NCI-H748 (cell line): ENCODE measurements at regions not wholly inside any gene's neighbourhood (a gene's known extent, or its start where the extent isn't known, plus 50 kb on each side); places are given as distances from the start of the nearest gene placed in this dataset.
A peak's percentile ranks its signal among the peaks of the same experiment; 100 is the strongest.

ENCODE experiments used
- DNase-seq: peaks from one replicate; lab custom pipeline; 2025; ENCODE audit not compliant: unreplicated experiment; lab: John Stamatoyannopoulos, UW

GRCh38 chr16:8519179-8519578 is 71.1 kb downstream of the TMEM114 start:
- peak; percentile 42 for DNase-seq

- no peak for DNase-seq
Observed at GRCh38 chr16:8517280-8517679, 73.0 kb downstream of the TMEM114 start.

DNA sequence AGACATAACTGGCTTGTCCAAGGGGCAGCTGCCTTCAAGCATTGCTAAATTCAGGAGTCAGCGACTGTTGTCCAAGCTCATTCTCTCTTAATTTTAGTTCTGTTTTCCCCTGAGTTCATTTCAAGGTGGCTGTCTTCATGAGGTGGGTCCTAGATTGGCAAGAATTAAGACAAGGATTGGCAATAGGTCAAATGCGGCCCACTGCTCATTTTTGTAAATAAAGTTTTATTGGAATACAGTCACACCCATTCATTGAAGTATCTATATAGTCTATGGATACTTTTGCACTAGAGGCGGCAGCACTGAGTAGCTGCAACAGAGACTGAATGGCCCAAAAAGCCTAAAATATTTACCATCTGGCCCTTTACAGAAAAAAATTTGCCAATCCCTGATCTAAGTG is 73.8 kb downstream of the TMEM114 start:
- no peak for DNase-seq

GRCh38 chr16:8512941-8513624 is 77.2 kb downstream of the TMEM114 start:
- no peak for DNase-seq

GRCh38 chr16:8511464-8511863 is 78.8 kb downstream of the TMEM114 start:
- no peak for DNase-seq

DNA sequence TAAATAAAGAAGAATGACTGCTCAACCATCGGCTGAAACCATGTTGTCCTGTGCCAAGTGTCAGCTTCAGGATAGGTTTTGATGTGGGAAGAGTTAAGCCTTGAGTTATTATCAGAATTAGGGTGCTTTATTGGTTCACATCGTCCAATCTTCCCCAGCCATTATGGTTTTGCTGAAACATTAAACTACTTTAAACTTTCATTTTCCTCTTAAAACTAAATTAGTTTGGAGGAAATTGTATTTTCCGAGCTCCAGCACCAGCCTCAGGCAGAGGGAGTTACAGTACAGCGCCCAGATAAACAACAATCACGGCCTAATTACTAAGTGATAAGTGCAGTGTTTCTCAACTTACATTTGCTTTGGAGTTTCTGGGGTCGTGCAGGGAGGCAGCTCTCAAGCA is 80.2 kb downstream of the TMEM114 start:
- DNase-seq: peak; percentile 4

DNA sequence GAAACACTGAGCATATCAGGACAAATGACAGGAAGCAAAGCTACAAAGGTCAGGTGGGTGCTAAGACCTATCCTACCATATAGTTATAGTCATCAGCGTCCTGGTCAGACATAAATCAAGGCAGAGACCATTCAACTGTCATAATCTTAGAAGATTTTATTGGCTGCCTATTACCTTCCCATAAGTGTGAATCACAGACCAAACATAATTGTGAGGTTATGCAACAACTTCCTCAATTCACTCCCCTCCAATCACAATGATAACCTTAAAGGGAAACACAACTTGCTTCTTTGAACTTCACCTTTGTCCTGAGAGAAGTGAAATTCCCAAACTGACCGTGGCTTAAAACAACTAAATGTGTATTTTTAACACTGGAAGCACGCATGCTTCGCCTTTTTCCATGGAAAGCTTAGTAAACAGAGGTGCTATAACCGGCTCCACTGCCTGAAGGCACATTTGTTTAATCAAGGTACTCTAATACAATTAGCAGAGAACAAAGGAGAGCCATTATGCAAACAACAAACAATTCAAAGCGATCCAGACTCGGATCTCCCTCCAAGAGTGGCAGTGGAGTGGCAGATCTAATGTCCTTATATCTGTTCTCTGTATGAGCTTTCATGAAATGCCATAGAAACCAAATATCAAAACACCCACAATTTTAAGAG is 84.9 kb downstream of the TMEM114 start:
- DNase-seq: peak; percentile 95

- no peak for DNase-seq
Observed at GRCh38 chr16:8502446-8502845, 87.9 kb downstream of the TMEM114 start.

- DNase-seq: no peak
Observed at GRCh38 chr16:8500351-8500750, 90.0 kb downstream of the TMEM114 start.

- DNase-seq: peak; percentile 8
Observed at GRCh38 chr16:8496364-8496763, 93.9 kb downstream of the TMEM114 start.

- peak; percentile 57 for DNase-seq
Observed at GRCh38 chr16:8493972-8494371, 96.3 kb downstream of the TMEM114 start.

GRCh38 chr16:8492690-8493089 is 97.6 kb downstream of the TMEM114 start:
- DNase-seq: no peak

GRCh38 chr16:8489580-8489979 is 100.7 kb downstream of the TMEM114 start:
- DNase-seq: peak; percentile 85

GRCh38 chr16:8486985-8487384 is 103.3 kb downstream of the TMEM114 start:
- no peak for DNase-seq

GRCh38 chr16:8483396-8483795 is 106.9 kb downstream of the TMEM114 start:
- DNase-seq: no peak

- DNase-seq: peak; percentile 47
Observed at GRCh38 chr16:8481810-8482209, 108.5 kb downstream of the TMEM114 start.

DNA sequence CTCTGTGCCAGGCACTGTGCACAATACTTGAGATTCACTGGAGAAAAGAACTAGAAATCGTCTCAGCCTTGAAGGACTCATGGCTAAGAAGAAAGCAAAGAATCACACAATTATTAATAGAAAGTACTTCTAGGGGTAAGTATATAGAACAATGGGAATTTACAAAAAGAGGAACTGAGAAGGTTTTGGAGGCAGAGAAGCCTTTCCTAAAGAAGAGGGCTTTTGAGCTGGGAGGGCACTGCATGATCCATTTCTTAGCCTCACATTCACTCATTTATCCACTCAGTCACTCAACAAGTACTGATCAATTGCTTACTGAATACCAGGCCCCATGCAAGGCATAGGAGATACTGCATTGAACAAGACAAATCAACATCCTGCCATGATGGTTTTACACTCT is 113.5 kb downstream of the TMEM114 start:
- no peak for DNase-seq

DNA sequence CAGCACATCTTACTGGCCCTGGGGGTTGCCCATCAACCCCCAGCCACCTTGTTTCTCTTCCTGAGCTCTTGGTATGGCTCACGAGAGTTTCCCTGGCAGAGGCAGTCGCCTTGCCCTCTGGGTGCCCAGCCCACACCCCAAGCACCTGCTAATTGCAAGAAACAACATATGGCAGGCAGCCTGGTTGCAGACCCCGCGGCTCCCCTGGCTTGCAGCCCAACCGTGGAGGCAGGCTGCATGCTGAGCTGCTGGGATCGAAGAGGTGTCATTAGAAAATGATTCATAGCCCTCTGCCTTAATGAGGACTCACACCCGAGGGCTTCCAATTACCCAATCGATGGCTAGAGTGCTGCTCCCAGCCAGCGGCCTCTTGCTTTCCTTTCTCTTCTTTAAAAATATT is 115.7 kb downstream of the TMEM114 start:
- DNase-seq: peak; percentile 86

DNA sequence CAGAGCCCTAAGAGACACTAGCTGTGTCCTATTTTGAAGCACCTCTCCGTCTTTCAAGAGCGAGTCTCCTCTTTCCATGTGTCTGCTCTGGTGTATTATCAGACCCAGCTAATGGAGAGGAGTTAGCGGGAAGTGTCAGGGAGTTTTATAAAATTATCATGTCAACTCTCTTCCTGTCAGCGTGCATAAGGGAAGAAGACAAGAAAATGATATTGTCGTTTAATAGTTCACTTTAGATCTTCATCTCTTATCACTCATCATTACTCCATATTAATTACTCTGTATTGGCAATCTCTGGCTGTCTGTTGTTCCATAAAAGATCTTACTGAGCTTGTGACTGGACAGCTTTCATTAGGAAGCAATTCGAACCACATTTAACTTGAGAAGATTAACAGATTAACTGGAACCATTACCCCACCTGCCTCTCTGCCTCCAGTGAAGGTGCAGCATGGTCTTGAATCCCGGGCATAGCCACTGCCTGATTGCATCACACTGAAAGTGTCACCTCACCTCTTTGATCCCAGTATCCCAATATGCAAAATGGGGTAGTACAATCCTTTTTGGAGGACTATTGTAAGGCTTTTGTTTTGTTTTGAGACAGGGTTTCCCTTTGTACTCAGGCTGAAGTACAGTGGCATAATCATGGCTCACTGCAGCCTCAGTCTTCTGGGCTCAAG is 121.1 kb downstream of the TMEM114 start:
- DNase-seq: no peak

DNA sequence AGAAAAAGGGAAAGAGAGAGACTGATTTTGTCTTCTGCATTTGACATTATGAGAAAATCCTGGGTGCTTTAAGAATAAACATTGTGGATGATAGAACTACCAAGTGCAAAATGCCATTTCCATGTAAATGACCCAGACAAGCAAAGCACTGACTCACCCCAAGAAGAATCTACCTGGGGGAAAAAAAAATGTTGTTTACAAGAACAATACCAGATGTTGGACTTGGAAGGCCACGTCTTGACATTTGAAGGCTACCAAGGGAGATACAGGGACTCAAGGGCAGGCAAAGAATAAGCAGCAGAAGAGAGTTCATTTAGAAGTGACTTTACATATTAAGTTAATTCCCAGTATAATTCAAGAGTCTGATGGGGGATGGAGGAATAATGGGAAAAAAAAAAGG is 125.3 kb downstream of the TMEM114 start:
- no peak for DNase-seq

DNA sequence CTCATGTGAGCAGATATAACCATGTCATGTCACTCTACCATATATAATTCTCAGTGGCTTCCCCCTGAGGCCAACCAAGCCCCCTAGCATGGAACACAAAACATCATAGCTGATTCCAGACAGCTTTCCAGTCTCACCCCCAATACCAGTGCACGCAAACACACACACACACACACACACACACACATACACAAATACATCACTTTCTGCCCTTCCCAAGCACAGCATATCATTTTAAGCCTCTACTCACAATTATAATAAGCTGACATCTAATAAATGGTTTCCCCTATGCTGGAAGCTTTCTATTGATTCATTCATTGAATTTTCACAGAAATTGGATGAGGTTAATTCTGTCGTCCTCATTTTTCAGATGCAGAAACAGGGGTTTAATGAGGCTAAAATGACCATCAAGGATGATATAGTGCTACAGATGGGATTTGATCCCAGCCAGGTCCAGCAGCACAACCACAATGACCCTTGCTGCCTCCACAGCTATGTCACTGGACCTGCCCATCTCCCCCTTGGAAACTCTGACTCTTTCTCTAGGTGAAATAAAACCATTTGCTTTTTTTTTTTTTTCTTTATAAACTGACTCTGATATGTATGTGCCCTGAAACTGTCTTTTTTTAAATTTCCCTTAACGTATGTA is 131.1 kb downstream of the TMEM114 start:
- no peak for DNase-seq
